ENCODE measurements at regions not wholly inside any gene's neighbourhood (a gene's known extent, or its start where the extent isn't known, plus 50 kb on each side); places are given as distances from the start of the nearest gene placed in this dataset.

DNA sequence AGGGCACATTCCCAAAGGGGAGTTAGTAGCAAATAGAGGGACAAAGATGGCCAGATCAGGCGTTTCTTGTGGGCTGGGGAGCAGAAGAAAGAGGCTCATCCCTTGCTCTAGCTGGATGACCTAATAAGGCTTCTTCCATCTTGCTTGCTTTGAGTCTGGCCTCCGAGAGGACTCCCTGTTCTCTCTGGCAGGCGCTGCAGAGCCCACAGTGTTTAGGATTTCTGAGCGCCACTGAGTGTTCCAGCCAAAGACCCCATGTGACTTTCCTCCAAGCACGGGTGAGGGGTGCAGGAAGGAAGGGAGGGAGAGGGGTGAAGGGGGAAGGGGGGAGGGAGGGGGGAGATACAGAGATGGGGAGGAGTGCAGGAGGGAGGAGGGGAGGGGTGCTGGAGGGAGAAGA, 203.8 kb upstream of the SVIL start:
- CTCF ChIA-PET = interaction anchor here (1.1 to 1.5 kb wide), 3 partner anchors 11 to 127 kb away, joined by 3 to 4 read pairs (median 3); no protein-coding TSS in a partner anchor
- Histone ChIP-seq H2AFZ (ENCODE audit: low read depth) (no peak overlapping the region), H3F3A (replicated peaks; ENCODE audit: insufficient read depth) (no peaks in the 10 kb centered on the region), H3K9me2 (no peaks in the 10 kb centered on the region), H3K27ac (ENCODE audit: low read depth in 2 of 2, low read length in 1 of 2) (no peak overlapping the region), H3K9ac (no peak overlapping the region), H3K4me1 (ENCODE audit: control insufficient read depth in 1 of 2, insufficient read depth in 2 of 2, low read depth in 1 of 2, low read length in 1 of 2) (peaks cover 0 to 36% of the 10 kb centered on the region in 2 experiments; a peak in 2 of 4 replicates), H3K36me3 (replicated peaks in 1 of 2; ENCODE audit: control insufficient read depth in 1 of 2, insufficient read depth in 2 of 2, low read length in 1 of 2) (no peaks in the 10 kb centered on the region), H4K20me1 (ENCODE audit: insufficient read depth) (no peaks in the 10 kb centered on the region), H3K79me2 (ENCODE audit: insufficient read depth) (no peaks in the 10 kb centered on the region), H3K9me3 (no peaks in the 10 kb centered on the region), H3K4me2 (no peak overlapping the region), H3K4me3 (ENCODE audit: low read depth in 2 of 2, low read length in 1 of 2) (no peak overlapping the region), H3K27me3 (ENCODE audit: insufficient read depth) (no peaks in the 10 kb centered on the region)
- POLR2A ChIA-PET = no interaction called here
- DNase-seq = no peak
- WGBS (ENCODE audit: low lambda C conversion rate) = 89% methylated on average over 5 of the region's 5 CpGs
- TF ChIP-seq, protein P1, sequence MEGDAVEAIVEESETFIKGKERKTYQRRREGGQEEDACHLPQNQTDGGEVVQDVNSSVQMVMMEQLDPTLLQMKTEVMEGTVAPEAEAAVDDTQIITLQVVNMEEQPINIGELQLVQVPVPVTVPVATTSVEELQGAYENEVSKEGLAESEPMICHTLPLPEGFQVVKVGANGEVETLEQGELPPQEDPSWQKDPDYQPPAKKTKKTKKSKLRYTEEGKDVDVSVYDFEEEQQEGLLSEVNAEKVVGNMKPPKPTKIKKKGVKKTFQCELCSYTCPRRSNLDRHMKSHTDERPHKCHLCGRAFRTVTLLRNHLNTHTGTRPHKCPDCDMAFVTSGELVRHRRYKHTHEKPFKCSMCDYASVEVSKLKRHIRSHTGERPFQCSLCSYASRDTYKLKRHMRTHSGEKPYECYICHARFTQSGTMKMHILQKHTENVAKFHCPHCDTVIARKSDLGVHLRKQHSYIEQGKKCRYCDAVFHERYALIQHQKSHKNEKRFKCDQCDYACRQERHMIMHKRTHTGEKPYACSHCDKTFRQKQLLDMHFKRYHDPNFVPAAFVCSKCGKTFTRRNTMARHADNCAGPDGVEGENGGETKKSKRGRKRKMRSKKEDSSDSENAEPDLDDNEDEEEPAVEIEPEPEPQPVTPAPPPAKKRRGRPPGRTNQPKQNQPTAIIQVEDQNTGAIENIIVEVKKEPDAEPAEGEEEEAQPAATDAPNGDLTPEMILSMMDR (IDR thresholded peaks at IDR 0.05) = no peak
- TF ChIP-seq RAD21 (IDR thresholded peaks at IDR 0.05; ENCODE audit: low read length) = no peak
- TF ChIP-seq, protein P2, sequence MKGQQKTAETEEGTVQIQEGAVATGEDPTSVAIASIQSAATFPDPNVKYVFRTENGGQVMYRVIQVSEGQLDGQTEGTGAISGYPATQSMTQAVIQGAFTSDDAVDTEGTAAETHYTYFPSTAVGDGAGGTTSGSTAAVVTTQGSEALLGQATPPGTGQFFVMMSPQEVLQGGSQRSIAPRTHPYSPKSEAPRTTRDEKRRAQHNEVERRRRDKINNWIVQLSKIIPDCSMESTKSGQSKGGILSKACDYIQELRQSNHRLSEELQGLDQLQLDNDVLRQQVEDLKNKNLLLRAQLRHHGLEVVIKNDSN (IDR thresholded peaks at IDR 0.05; ENCODE audit: borderline replicate concordance, low read depth) = no peak
- TF ChIP-seq FOSL2 (IDR thresholded peaks at IDR 0.05; ENCODE audit: borderline replicate concordance, low read depth) = no peak
- TF ChIP-seq POLR2AphosphoS5 (IDR thresholded peaks at IDR 0.05; ENCODE audit: low read depth, low read length) = no peak
- TF ChIP-seq NFIC (IDR thresholded peaks at IDR 0.05; ENCODE audit: borderline replicate concordance) = no peak
- TF ChIP-seq SMC3 (IDR thresholded peaks at IDR 0.05; ENCODE audit: low read depth, low read length) = no peak
- TF ChIP-seq TCF12 (IDR thresholded peaks at IDR 0.05) = no peak
- TF ChIP-seq, protein P3, sequence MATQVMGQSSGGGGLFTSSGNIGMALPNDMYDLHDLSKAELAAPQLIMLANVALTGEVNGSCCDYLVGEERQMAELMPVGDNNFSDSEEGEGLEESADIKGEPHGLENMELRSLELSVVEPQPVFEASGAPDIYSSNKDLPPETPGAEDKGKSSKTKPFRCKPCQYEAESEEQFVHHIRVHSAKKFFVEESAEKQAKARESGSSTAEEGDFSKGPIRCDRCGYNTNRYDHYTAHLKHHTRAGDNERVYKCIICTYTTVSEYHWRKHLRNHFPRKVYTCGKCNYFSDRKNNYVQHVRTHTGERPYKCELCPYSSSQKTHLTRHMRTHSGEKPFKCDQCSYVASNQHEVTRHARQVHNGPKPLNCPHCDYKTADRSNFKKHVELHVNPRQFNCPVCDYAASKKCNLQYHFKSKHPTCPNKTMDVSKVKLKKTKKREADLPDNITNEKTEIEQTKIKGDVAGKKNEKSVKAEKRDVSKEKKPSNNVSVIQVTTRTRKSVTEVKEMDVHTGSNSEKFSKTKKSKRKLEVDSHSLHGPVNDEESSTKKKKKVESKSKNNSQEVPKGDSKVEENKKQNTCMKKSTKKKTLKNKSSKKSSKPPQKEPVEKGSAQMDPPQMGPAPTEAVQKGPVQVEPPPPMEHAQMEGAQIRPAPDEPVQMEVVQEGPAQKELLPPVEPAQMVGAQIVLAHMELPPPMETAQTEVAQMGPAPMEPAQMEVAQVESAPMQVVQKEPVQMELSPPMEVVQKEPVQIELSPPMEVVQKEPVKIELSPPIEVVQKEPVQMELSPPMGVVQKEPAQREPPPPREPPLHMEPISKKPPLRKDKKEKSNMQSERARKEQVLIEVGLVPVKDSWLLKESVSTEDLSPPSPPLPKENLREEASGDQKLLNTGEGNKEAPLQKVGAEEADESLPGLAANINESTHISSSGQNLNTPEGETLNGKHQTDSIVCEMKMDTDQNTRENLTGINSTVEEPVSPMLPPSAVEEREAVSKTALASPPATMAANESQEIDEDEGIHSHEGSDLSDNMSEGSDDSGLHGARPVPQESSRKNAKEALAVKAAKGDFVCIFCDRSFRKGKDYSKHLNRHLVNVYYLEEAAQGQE (IDR thresholded peaks at IDR 0.05; ENCODE audit: low read depth, low read length) = no peak
- TF ChIP-seq FOXJ3 (CRISPR knock-in tag; IDR thresholded peaks at IDR 0.05) = no peak
- TF ChIP-seq TEAD4 (IDR thresholded peaks at IDR 0.05; ENCODE audit: borderline replicate concordance, insufficient read depth) = no peak
- no peak for TF ChIP-seq NRF1 (IDR thresholded peaks at IDR 0.05; ENCODE audit: low read depth, low read length)
- TF ChIP-seq MXI1 (IDR thresholded peaks at IDR 0.05; ENCODE audit: low read depth, low read length) = no peak
- no peak for TF ChIP-seq MEF2A (IDR thresholded peaks at IDR 0.05; ENCODE audit: borderline replicate concordance, low read depth)
- no peak for TF ChIP-seq ELF1 (IDR thresholded peaks at IDR 0.05)
- no peak for TF ChIP-seq FOXM1 (IDR thresholded peaks at IDR 0.05; ENCODE audit: low read depth)
- no peak for TF ChIP-seq SIN3A (IDR thresholded peaks at IDR 0.05; ENCODE audit: borderline replicate concordance, low read depth, low read length)
- TF ChIP-seq RFX5 (IDR thresholded peaks at IDR 0.05; ENCODE audit: low read length) = no peak
- no peak for TF ChIP-seq GATA2 (CRISPR knock-in tag; IDR thresholded peaks at IDR 0.05)

Data from SK-N-SH (cell line).